ENCODE measurements at regions not wholly inside any gene's neighbourhood (a gene's known extent, or its start where the extent isn't known, plus 50 kb on each side); places are given as distances from the start of the nearest gene placed in this dataset.
A peak's percentile ranks its signal among the peaks of the same experiment; 100 is the strongest.

- DNase-seq: no peak
These were observed 123.3 kb upstream of the THY1 start for GRCh38 chr11:119545978-119546915.

GRCh38 chr11:119540370-119541125 is 117.6 kb upstream of the THY1 start:
- DNase-seq: no peak

DNA sequence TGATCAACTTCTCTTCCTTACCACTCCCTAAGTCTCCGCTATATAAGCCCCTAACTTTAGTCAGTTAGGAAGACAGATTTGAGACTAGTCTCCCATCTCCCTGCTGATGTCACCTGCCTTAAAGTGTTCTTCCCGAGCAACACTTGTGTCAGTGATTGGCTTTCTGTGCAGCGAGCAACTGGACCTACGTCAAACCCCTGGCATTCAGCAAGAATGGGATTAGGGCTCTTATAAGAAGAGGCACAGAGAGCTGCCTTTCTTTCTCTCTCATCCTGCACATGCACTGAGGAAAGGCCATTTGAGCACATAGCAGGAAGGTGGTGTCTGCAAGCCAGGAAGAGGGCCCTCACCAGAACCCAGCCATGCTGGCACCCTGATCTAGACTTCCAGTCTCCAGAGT is 116.6 kb upstream of the THY1 start:
- DNase-seq: no peak

DNA sequence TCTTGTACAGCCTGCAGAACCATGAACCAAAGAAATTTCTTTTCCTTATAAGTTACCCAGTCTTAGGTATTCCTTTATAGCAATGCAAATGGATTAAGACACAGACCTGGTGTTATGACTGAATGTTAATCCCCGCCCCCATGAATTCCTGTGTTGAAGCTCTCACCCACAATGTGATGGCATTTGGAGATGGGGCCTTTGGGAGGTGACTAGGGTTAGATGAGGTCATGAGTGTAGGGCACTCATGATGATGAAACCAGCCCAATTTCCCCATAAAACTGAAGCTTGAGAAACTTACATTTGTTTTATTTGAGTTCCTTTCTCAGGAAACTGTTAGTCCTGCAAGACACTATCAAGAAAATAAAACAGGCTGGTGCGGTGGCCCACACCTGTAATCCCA is 115.8 kb upstream of the THY1 start:
- DNase-seq: peak; percentile 32

DNA sequence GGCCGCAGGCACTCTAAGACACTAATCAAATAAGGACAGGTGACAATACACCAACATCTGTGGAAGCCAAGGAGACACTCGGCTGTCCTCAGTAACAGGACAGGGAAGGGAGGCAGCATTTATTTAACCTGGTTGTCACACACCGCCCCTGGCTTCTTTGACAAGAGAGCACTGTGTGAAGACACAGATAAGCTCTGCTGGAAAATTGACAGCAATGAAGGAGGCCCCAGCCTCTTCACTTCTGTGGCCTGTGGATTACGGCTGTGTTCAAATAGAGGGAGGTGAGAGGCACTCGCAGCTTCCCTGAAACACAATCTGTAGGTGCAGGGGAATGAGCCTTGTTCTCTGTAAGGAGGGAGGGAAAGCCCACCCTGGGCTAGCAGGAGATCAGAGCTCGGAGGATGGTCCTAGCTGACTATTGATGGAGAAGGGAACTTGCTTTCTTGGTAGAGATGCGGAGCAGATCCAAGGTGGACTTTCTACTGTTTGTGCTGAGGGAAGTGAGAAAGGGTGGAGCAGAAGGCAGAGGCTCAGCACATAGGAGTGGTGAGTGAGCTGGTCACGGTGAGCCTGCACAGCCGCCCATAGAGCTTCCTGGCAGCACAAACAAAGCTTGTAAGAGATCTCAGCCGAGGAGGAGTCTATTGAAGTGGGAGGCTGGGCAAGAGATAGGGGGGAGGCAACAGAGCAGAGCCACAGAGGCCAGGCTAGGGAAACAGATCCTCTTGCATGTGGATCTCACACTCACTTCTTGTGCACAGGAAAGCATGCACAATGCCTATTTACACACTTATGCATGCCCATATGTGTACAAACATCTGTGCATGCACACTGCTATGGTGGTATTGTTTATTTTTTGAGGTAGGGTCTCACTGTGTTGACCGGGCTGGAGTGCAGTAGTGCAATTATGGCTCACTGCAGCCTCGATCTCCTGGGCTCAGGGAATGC is 114.6 kb upstream of the THY1 start:
- DNase-seq: no peak

DNA sequence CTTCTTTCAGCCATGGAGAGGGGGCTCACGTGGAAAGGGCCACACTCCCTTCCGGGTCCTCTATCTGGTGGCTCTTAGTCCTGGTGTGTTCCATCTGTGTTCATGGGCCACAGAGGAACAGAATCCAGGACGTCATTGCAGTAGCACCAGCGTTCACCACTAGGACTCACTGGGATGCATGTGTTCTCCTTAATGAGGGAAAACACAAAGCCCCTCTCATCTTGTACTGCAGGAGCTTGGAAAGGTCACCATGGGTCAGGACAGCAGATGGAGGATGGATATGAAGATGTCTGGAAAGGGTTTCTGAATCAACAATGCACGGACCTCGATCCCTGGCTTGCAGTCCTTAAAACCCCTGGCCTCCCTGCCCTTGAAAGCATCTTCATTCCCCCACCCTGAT is 113.8 kb upstream of the THY1 start:
- DNase-seq: no peak

- DNase-seq: peak; percentile 40
These were observed 111.2 kb upstream of the THY1 start for GRCh38 chr11:119533921-119534736.

DNA sequence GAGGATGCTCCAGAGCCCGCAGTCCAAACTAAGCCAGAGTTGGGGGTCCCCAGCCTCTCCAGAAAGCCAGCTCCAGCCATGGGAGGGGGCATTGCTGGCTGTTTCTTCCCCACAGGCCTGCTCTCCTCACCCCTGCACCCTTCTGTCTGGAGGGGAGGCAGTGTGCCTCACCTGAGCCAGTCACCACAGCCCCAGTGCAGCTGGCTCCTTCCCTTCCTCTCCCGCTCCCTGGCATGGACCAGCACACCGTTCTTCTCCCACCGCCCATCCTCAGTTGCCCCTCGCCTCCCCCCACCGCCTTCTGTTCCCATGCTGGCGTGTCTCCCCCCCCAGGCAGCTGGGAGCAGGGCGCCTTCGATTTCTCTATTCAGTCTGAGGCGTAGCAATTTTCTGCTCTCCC is 110.5 kb upstream of the THY1 start:
- no peak for DNase-seq

DNA sequence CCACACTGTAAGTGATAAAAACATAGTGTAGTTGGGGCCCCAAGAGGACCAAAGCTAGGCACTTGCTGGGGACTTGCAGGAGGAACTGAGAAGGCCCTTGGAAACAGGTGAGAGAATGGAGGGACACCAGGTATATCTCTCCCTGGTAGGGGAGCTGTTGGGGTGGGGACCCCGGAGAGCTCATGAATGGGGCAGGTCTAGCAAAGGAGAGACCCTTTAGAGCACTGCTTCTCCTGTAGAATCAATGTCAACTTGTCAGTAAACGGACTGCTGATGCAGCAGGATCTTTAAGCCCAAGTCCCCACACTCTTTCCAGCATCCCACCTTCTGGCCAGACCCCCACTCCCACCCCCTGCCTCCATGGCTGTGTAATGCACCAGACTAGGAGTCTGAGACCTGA is 109.6 kb upstream of the THY1 start:
- DNase-seq: no peak

DNA sequence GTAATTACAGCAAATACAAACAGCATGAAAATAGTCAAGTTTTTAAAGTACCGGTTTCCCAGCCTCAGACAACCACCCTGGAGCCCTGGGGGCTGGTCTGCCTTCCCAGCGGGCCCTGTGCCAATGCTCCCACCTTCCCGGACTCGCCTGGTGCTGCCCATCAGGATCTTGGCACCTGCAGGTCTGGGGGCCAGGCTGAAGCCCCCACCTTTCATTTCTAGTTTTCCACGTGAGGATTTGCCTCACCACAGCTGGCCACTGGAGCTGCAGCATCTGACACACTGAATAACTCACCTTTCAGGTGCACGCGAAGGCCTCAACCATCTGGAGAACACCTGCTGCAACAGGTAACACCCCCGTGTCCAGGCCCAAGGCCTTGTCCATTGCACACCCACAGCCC is 108.7 kb upstream of the THY1 start:
- DNase-seq: no peak

- no peak for DNase-seq
These were observed 108.1 kb upstream of the THY1 start for GRCh38 chr11:119531056-119531455.

DNA sequence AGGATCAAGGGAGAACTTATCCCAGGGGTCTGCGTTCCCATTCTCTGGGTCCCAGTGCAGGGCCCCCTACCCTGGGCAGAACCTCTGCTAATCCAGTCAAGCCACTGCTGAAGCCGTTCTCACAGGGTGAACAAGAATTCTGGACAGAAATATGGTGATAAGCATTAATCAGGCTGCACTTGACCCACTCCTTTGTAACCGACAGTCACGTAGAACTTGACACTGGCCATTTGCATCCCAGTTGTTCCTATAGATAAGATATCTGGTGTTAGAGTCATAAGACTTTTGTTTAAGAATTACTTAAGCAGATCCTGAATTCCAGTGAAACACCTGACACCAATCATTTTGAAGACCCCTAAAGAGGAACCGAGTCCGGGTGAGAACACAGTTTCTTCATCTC is 107.5 kb upstream of the THY1 start:
- no peak for DNase-seq

DNA sequence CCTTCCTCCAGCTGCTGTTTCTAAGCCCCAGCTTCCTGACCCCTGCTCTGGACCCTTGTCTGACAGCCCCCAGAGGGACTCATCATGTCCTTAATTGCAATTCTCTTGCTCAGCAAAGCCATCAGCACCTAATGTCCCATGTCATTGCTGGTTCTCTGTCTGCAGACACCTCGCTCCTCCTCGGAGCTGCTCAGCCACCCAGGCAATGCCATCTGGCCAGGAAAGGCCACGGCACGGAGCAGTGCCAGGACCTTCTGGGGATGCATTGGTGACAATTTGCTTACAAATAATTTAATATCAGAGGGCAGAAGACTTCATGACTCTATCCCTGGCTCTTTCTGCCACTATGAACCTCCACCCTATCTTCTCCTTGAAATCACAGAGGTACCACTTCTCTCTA is 107.0 kb upstream of the THY1 start:
- no peak for DNase-seq

- no peak for DNase-seq
These were observed 106.3 kb upstream of the THY1 start for GRCh38 chr11:119529063-119529845.

- no peak for DNase-seq
These were observed 102.9 kb upstream of the THY1 start for GRCh38 chr11:119525867-119526196.

DNA sequence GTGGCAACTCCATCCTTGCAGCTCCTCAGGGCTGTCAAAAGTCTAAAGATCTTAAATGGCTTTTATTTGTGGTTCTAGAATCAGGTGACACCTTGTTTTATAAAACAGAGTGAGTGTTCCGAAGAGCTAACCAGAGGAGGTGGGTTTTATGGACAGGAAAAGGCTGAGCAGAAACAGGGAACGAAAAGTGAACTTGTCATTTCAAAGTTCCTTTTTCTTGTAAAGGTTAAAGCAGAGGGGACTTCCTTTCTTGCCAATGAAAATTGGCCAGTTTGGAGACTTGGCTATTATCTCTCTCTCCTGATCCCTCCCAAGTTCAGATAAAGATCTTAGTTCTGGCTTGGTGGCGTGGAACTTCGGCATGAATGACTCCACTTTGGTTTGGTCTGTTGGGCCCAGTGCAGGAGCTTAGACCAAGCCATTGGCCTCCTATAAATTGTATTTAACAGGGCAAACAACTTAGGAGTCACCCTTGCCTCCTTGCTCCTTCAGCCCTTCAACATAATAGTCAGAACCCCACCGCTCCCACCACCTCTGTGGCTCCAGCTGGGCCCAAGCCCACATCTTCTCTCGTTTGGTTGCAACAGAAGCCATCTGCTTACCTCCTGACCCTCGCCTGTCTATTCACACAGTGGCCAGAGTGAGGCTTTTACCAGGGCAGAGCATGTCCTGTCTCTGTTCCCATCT is 102.4 kb upstream of the THY1 start:
- DNase-seq: no peak

- no peak for DNase-seq
These were observed 100.7 kb upstream of the THY1 start for GRCh38 chr11:119523539-119524157.

DNA sequence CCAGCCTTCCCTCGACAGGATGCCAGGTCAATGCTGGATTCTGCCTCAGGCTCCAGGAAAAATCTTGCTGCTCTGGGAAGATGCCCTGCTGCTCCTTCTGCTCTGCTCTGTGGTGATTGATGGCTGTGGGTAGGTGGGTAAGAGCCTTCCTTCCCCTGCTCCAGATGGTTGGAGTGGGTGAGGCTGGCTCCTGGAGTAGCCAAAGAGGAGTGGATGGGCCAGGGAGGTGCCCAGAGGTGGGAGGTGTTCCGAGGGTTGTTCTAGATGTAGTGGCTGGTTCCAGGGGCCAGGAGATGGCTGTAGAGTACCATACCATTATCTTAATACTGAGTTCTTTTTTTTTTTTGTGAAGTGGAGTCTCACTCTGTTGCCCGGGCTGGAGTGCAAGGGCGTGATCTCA is 99.6 kb upstream of the THY1 start:
- DNase-seq: no peak

- no peak for DNase-seq
These were observed 98.6 kb upstream of the THY1 start for GRCh38 chr11:119521551-119521950.

- no peak for DNase-seq
These were observed 98.0 kb upstream of the THY1 start for GRCh38 chr11:119520966-119521365.

Data from CD4-positive, alpha-beta T cell treated with Interferon gamma for 1 hour (primary cell).